HEK293T (cell line): ENCODE measurements at regions not wholly inside any gene's neighbourhood (a gene's known extent, or its start where the extent isn't known, plus 50 kb on each side); places are given as distances from the start of the nearest gene placed in this dataset.

Experiments used
- CTCF ChIA-PET: fragments of 350-600 bp; formaldehyde crosslinking; extraction: SDS; loops from one replicate; lab custom pipeline; 2021; ENCODE audit warnings: antibody characterized with exemption, inconsistent platforms; lab: Yijun Ruan, JAX
- POLR2A ChIA-PET: fragments of 350-600 bp; formaldehyde crosslinking; extraction: SDS; loops from one replicate; lab custom pipeline; 2020; ENCODE audit warnings: antibody characterized with exemption, inconsistent platforms; lab: Yijun Ruan, JAX
- DNase-seq: peaks from one replicate; pipeline ENCODE4 v3.0.0; 2012; ENCODE audit warnings: mixed read lengths; ENCODE audit errors: extremely low spot score
- ARNT ChIP-seq: fragments of 450-650 bp; IDR thresholded peaks from 2 replicates; pipeline ENCODE4 v1.6.1; 2017; ENCODE audit warnings: mild to moderate bottlenecking
- BHLHE40 ChIP-seq: fragments of 450-650 bp; IDR thresholded peaks from 2 replicates; pipeline ENCODE4 v1.6.1; 2016; ENCODE audit warnings: mild to moderate bottlenecking, moderate library complexity, borderline replicate concordance
- CTBP1 ChIP-seq: fragments of 450-650 bp; IDR thresholded peaks from 2 replicates; pipeline ENCODE4 v1.6.1; 2016; ENCODE audit warnings: borderline replicate concordance
- ELF4 ChIP-seq: fragments of 450-650 bp; IDR thresholded peaks from 2 replicates; pipeline ENCODE4 v1.6.1; 2017; ENCODE audit warnings: antibody characterized with exemption
- FOXA1 ChIP-seq: fragments of 450-650 bp; IDR thresholded peaks from 2 replicates; pipeline ENCODE4 v1.6.1; 2016; ENCODE audit warnings: mild to moderate bottlenecking
- FOXK2 ChIP-seq: fragments of 450-650 bp; IDR thresholded peaks from 2 replicates; pipeline ENCODE4 v1.6.1; 2016; ENCODE audit warnings: mild to moderate bottlenecking
- FOXM1 ChIP-seq: fragments of 450-650 bp; IDR thresholded peaks from 2 replicates; pipeline ENCODE4 v1.6.1; 2017; ENCODE audit warnings: mild to moderate bottlenecking, borderline replicate concordance
- HDGF ChIP-seq: fragments of 450-650 bp; IDR thresholded peaks from 2 replicates; pipeline ENCODE4 v1.6.1; 2017; ENCODE audit warnings: antibody characterized with exemption, borderline replicate concordance
- L3MBTL2 ChIP-seq: fragments of 450-650 bp; conservative IDR thresholded peaks from 2 replicates; pipeline ENCODE4 v1.6.1; 2016; ENCODE audit warnings: mild to moderate bottlenecking
- LEF1 ChIP-seq: fragments of 450-650 bp; IDR thresholded peaks from 2 replicates; pipeline ENCODE4 v1.6.1; 2017; ENCODE audit warnings: mild to moderate bottlenecking, borderline replicate concordance
- NFRKB ChIP-seq: fragments of 450-650 bp; IDR thresholded peaks from 2 replicates; pipeline ENCODE4 v1.6.1; 2016; ENCODE audit warnings: mild to moderate bottlenecking, moderate library complexity
- SP1 ChIP-seq: fragments of 450-650 bp; IDR thresholded peaks from 2 replicates; pipeline ENCODE4 v1.6.1; 2017
- SUZ12 ChIP-seq: fragments of 450-650 bp; IDR thresholded peaks from 2 replicates; pipeline ENCODE4 v1.6.1; 2016; ENCODE audit warnings: mild to moderate bottlenecking
- TARDBP ChIP-seq: fragments of 450-650 bp; IDR thresholded peaks from 2 replicates; pipeline ENCODE4 v1.6.1; 2016
- ZNF384 ChIP-seq: fragments of 450-650 bp; IDR thresholded peaks from 2 replicates; pipeline ENCODE4 v1.6.1; 2016
- TF ChIP-seq, protein P1 (sequence below): fragments of 450-650 bp; IDR thresholded peaks from 2 replicates; pipeline ENCODE4 v1.6.1; 2016

DNA sequence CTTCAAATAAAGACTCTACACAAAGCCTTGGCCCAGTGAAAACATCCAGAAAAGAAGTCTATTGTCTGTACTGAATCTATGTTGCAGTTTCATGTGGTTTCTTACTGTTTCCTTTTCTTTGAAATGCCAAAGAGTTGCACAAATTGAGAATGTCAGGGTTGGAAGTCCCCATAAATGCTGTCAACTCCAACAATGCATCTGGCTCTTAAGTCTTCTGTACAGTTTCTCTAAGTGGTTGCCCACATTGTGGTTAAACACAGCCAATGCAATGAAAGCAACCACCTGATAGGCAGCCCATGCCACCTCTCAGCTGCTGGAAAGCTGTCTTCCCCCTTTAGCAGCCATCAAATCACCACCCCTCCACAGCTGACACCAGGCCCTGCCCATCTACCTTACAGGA is 67.2 kb upstream of the C1GALT1C1 start:
- ChIA-PET CTCF (no interaction called here), POLR2A (no interaction called here)
- TF ChIP-seq, protein P1, sequence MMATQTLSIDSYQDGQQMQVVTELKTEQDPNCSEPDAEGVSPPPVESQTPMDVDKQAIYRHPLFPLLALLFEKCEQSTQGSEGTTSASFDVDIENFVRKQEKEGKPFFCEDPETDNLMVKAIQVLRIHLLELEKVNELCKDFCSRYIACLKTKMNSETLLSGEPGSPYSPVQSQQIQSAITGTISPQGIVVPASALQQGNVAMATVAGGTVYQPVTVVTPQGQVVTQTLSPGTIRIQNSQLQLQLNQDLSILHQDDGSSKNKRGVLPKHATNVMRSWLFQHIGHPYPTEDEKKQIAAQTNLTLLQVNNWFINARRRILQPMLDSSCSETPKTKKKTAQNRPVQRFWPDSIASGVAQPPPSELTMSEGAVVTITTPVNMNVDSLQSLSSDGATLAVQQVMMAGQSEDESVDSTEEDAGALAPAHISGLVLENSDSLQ: no peak
- TF ChIP-seq NFRKB: no peak
- no peak for TF ChIP-seq L3MBTL2
- TF ChIP-seq TARDBP: no peak
- TF ChIP-seq LEF1: no peak
- no peak for TF ChIP-seq FOXA1
- TF ChIP-seq BHLHE40: no peak
- no peak for TF ChIP-seq CTBP1
- TF ChIP-seq ELF4: no peak
- no peak for TF ChIP-seq SP1
- TF ChIP-seq ZNF384: no peak
- no peak for TF ChIP-seq ARNT
- TF ChIP-seq HDGF: no peak
- TF ChIP-seq FOXM1: no peak
- TF ChIP-seq SUZ12: no peak
- no peak for TF ChIP-seq FOXK2
- DNase-seq: no peak

DNA sequence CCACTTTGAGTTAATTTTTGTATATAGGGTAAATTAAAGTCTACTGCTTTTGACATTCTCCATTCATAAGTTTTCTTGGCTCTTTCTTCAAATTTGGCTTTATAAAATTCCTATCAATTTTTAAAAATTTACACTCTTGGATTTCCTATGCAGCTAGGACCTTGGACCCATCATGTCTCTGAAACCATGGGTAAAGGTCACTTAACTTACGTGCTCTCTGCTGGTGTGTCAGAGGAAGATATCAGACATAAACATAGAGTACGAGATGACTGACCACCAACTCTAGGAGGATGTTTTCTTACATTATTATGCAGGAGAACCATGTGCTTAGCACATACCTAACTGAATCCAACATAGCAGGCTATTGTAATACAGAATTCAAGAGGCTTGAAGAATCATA is 62.5 kb upstream of the C1GALT1C1 start:
- TF ChIP-seq ELF4 (no peak), TARDBP (no peak), HDGF (no peak), FOXK2 (no peak), NFRKB (no peak), L3MBTL2 (no peak)
- DNase-seq: no peak
- POLR2A ChIA-PET: no interaction called here
- CTCF ChIA-PET: no interaction called here

DNA sequence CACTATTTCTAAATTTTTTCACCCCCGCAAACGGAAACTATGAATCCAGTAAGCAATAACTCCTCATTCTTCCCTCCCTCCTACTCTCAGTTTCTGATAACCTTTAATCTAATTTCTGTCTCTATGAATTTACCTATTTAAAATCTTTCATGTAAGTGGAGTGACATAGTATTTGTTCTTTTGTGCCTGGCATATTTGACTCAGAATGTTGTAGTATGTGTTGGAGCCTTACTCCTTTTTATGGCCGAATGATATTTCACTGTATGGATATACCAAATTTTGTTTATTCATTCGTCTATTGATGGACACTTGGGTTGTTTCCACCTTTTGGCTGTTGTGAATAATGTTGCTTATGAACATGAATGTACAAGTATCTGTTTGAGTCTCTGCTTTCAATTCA is 61.1 kb upstream of the C1GALT1C1 start:
- ChIA-PET CTCF (no interaction called here), POLR2A (no interaction called here)
- no peak for TF ChIP-seq ZNF384
- no peak for TF ChIP-seq NFRKB
- TF ChIP-seq SP1: no peak
- TF ChIP-seq TARDBP: no peak
- TF ChIP-seq L3MBTL2: no peak
- TF ChIP-seq LEF1: no peak
- no peak for TF ChIP-seq CTBP1
- TF ChIP-seq FOXA1: no peak
- no peak for TF ChIP-seq HDGF
- no peak for TF ChIP-seq FOXM1
- TF ChIP-seq ARNT: no peak
- TF ChIP-seq SUZ12: no peak
- TF ChIP-seq BHLHE40: no peak
- TF ChIP-seq FOXK2: no peak
- no peak for DNase-seq

DNA sequence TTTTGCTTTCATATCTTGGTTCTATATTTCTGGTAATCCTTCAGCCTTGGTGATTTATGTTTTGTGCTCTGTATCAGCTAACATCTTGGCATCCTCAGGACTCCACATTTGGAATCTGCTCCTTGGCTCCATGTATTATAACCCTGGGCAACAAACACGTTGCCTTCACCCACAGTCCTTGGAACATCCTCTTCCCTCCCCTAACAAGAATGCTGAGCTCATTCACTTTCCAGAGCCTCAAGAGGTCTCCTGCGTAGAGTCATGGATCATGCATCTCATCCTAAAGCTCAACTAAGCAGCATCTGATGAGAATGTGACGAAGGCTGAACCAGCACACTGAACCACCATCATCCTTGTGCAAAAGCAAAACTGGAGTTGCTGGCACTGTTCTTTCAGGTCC is 60.5 kb upstream of the C1GALT1C1 start:
- TF ChIP-seq ELF4 (no peak), ZNF384 (no peak), NFRKB (no peak), FOXA1 (no peak), HDGF (no peak)
- ChIA-PET CTCF (no interaction called here), POLR2A (no interaction called here)
- DNase-seq: no peak

DNA sequence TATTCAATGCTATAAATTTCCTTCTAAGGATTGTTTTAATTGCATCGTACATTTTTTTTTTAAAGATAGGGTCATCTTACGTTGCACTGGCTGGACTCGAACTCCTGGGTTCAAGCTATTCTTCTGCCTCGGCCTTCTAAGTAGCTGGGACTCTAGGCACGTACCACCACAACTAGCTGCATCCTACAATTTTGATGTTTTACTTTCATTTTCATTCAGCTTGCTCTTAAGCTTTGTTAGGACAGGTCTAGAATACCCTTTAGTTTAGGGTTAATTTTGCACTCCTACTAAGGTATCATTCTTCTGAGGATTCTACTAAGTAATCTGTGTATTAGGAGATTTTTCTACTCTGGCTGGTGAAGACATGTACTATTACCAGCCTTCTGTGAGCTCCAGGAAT is 50.2 kb upstream of the C1GALT1C1 start:
- POLR2A ChIA-PET: interaction anchor here (0.6 kb wide), 1 partner anchor 189 kb away, joined by 3 read pairs; no protein-coding TSS in a partner anchor
- TF ChIP-seq FOXK2 (no peak), TARDBP (no peak), ARNT (no peak), ZNF384 (no peak), L3MBTL2 (no peak), NFRKB (no peak)
- TF ChIP-seq, protein P1: no peak
- DNase-seq: no peak
- CTCF ChIA-PET: no interaction called here
